ENCODE measurements at regions not wholly inside any gene's neighbourhood (a gene's known extent, or its start where the extent isn't known, plus 50 kb on each side); places are given as distances from the start of the nearest gene placed in this dataset.

- no peak overlapping the region for H3K4me2 ChIP-seq (ENCODE audit: insufficient read depth, insufficient read length, low read length)
- H3T11ph ChIP-seq (ENCODE audit: low read length): no peak overlapping the region
- no peak overlapping the region for H3K27ac ChIP-seq (ENCODE audit: insufficient read length, low read depth, low read length)
- no peak overlapping the region for H3K9ac ChIP-seq (ENCODE audit: extremely low read depth, insufficient read length, low read length)
- Mint-ChIP-seq H3K27me3 (ENCODE audit: low read depth) (no peaks in the 10 kb centered on the region), H3K27ac (no peak overlapping the region), H3K4me3 (no peak overlapping the region), H3K9me3 (no peaks in the 10 kb centered on the region), H3K4me1 (no peaks in the 10 kb centered on the region), H3K36me3 (ENCODE audit: insufficient read depth in 1 of 3, low read depth in 3 of 3) (no peaks in the 10 kb centered on the region)
- no peak overlapping the region for H3K56ac ChIP-seq (ENCODE audit: insufficient read length, low read depth, low read length)
- no CpG with 5 or more reads among the region's 1 CpG for WGBS (ENCODE audit: extremely low coverage, insufficient read length, low lambda C conversion rate)
- no peak overlapping the region for H2AK5ac ChIP-seq (ENCODE audit: insufficient read length, low read length)
- H4K8ac ChIP-seq (replicated peaks; ENCODE audit: insufficient read length, low read depth, low read length): no peak overlapping the region
- H3K23me2 ChIP-seq (ENCODE audit: insufficient read length, low read depth, low read length, poor library complexity, severe bottlenecking): no peaks in the 10 kb centered on the region
- H3K79me1 ChIP-seq (ENCODE audit: insufficient read depth, low read depth, low read length, poor library complexity, severe bottlenecking): no peaks in the 10 kb centered on the region
- no peak for DNase-seq
- TF ChIP-seq, protein P1, sequence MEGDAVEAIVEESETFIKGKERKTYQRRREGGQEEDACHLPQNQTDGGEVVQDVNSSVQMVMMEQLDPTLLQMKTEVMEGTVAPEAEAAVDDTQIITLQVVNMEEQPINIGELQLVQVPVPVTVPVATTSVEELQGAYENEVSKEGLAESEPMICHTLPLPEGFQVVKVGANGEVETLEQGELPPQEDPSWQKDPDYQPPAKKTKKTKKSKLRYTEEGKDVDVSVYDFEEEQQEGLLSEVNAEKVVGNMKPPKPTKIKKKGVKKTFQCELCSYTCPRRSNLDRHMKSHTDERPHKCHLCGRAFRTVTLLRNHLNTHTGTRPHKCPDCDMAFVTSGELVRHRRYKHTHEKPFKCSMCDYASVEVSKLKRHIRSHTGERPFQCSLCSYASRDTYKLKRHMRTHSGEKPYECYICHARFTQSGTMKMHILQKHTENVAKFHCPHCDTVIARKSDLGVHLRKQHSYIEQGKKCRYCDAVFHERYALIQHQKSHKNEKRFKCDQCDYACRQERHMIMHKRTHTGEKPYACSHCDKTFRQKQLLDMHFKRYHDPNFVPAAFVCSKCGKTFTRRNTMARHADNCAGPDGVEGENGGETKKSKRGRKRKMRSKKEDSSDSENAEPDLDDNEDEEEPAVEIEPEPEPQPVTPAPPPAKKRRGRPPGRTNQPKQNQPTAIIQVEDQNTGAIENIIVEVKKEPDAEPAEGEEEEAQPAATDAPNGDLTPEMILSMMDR (conservative IDR thresholded peaks at IDR 0.05): no peak
- H3K79me2 ChIP-seq (ENCODE audit: insufficient read depth, low read length): no peaks in the 10 kb centered on the region
- no peaks in the 10 kb centered on the region for H4K20me1 ChIP-seq (ENCODE audit: control insufficient read depth, insufficient read depth, insufficient read length)
- H3K23ac ChIP-seq (ENCODE audit: insufficient read length, low read depth, low read length): no peak overlapping the region
- no peak overlapping the region for H3K4ac ChIP-seq (ENCODE audit: low read depth, low read length)
- H2BK20ac ChIP-seq (ENCODE audit: low read depth, low read length, poor library complexity, severe bottlenecking): no peak overlapping the region
- no peak overlapping the region for H2AFZ ChIP-seq (ENCODE audit: low read length)
- H4K91ac ChIP-seq (ENCODE audit: insufficient read length, low read depth, low read length): no peak overlapping the region
- no peak overlapping the region for H4K5ac ChIP-seq (ENCODE audit: insufficient read length, low read depth, low read length)
- no peak overlapping the region for H2BK12ac ChIP-seq (ENCODE audit: insufficient read length, low read depth, low read length)
- no peak overlapping the region for H2BK5ac ChIP-seq (ENCODE audit: insufficient read length, low read length)
- no peaks in the 10 kb centered on the region for H3K27me3 ChIP-seq (ENCODE audit: insufficient read depth, low read length)
- H2BK120ac ChIP-seq (ENCODE audit: low read depth, low read length, poor library complexity, severe bottlenecking): no peak overlapping the region
- H3K4me1 ChIP-seq (ENCODE audit: insufficient read depth, low read length): no peaks in the 10 kb centered on the region
- H3K9me3 ChIP-seq (ENCODE audit: control insufficient read depth, low read depth, low read length): no peaks in the 10 kb centered on the region
- H2BK15ac ChIP-seq (ENCODE audit: low read depth, low read length): no peak overlapping the region
- no peak overlapping the region for H3K18ac ChIP-seq (ENCODE audit: insufficient read length, low read depth, low read length)
- H3K14ac ChIP-seq (ENCODE audit: insufficient read depth, low read length): no peak overlapping the region
Measured at GRCh38 chr12:86796550-86796949, 540.4 kb upstream of the MGAT4C start.
